Activated CD8-positive, alpha-beta T cell treated with anti-CD3 and anti-CD28 coated beads for 36 hours (primary cell): ENCODE measurements at regions not wholly inside any gene's neighbourhood (a gene's known extent, or its start where the extent isn't known, plus 50 kb on each side); places are given as distances from the start of the nearest gene placed in this dataset.

Experiments
- ATAC-seq: fragments of 200-7000 bp; cut with Tn5 transposase; one replicate; pipeline ENCODE4 v1.10.0; 2021; ENCODE audit warnings: mild to moderate bottlenecking, moderate library complexity
- CTCF ChIA-PET: fragments of 350-600 bp; sonication (Branson Sonifier 250); formaldehyde crosslinking; loops from one replicate; lab custom pipeline; 2021; ENCODE audit warnings: antibody characterized with exemption; lab: Charles Lee
- POLR2A ChIA-PET: fragments of 350-600 bp; sonication (Branson Sonifier 250); formaldehyde crosslinking; loops from one replicate; lab custom pipeline; 2021; ENCODE audit warnings: antibody characterized with exemption; lab: Charles Lee
- DNase-seq: peaks from one replicate; pipeline ENCODE4 v3.0.0-alpha.2; 2020
- H3K27ac Mint-ChIP-seq: one replicate; pipeline ENCODE4 v1.8.0; 2021; ENCODE audit warnings: mild to moderate bottlenecking, mixed read lengths
- H3K27me3 Mint-ChIP-seq: one replicate; pipeline ENCODE4 v1.8.0; 2021; ENCODE audit warnings: mixed read lengths
- H3K36me3 Mint-ChIP-seq: one replicate; pipeline ENCODE4 v1.8.0; 2021; ENCODE audit warnings: low read depth, mixed read lengths
- H3K4me1 Mint-ChIP-seq: one replicate; pipeline ENCODE4 v1.8.0; 2021; ENCODE audit warnings: low read depth, mixed read lengths
- H3K4me3 Mint-ChIP-seq: one replicate; pipeline ENCODE4 v1.8.0; 2021; ENCODE audit warnings: mild to moderate bottlenecking, moderate library complexity, mixed read lengths
- H3K9me3 Mint-ChIP-seq: one replicate; pipeline ENCODE4 v1.8.0; 2021; ENCODE audit warnings: mixed read lengths
- CTCF ChIP-seq: fragments of 200-600 bp; IDR thresholded peaks from one replicate; pipeline ENCODE4 v1.8.0; 2022; ENCODE audit warnings: antibody characterized with exemption, mild to moderate bottlenecking
- intact Hi-C: fragments of 100-400 bp; cut with micrococcal nuclease; formaldehyde crosslinking; loops from one replicate; pipeline ENCODE4 v1.10.0; 2022

GRCh38 chr2:121858847-121859246 lies 103.4 kb downstream of the TSN start:
- TF ChIP-seq CTCF, result no peak
- H3K9me3 Mint-ChIP-seq, result peaks cover 1% of the 10 kb centered on the region
- POLR2A ChIA-PET, result no interaction called here
- H3K36me3 Mint-ChIP-seq, result no peaks in the 10 kb centered on the region
- DNase-seq, result no peak
- intact Hi-C loops, result no loop called here
- CTCF ChIA-PET, result no interaction called here
- H3K4me1 Mint-ChIP-seq, result no peaks in the 10 kb centered on the region
- no peak overlapping the region for H3K27ac Mint-ChIP-seq
- no peak for ATAC-seq
- H3K27me3 Mint-ChIP-seq, result peaks cover 17% of the 10 kb centered on the region
- H3K4me3 Mint-ChIP-seq, result no peak overlapping the region

DNA sequence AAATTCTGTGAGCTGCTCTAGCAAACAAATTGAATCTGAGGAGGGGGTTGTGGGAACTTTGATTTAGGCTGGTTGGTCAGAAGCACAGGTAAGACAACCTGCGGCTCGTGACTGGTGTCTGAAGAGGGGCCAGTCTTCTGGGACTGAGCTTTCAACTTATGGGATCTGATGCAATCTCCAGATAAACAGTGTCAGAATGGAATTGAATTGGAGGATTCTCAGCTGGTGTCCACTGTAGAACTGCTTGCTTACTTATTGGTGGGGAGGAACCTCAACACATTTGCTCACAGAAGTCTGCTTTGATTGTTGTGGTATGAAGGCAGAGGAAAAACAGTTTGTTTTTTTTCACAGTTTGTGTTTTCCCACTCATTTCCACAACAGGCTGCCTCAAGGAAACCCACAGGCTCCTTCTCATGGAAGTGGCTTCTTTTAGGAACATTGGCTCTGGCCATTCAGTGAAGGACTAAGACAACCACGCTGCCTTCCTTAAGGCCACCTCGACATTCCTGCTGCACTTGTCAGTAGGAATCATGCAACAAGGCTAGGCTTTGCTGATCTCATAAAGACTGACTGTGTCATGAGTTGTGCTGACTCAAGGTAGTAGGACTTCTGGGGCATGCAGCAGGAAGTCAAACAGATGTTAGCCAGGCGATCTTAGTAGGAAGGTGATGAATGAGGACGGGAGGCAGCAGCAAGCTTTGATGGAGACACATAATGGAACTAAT lies 104.7 kb downstream of the TSN start:
- Mint-ChIP-seq H3K4me1 (no peaks in the 10 kb centered on the region), H3K4me3 (no peak overlapping the region), H3K9me3 (peaks cover 1% of the 10 kb centered on the region), H3K27ac (no peak overlapping the region), H3K27me3 (peaks cover 16% of the 10 kb centered on the region), H3K36me3 (no peaks in the 10 kb centered on the region)
- ChIA-PET CTCF (no interaction called here), POLR2A (no interaction called here)
- DNase-seq (no peak), ATAC-seq (no peak)
- no peak for TF ChIP-seq CTCF
- intact Hi-C loops, result no loop called here

DNA sequence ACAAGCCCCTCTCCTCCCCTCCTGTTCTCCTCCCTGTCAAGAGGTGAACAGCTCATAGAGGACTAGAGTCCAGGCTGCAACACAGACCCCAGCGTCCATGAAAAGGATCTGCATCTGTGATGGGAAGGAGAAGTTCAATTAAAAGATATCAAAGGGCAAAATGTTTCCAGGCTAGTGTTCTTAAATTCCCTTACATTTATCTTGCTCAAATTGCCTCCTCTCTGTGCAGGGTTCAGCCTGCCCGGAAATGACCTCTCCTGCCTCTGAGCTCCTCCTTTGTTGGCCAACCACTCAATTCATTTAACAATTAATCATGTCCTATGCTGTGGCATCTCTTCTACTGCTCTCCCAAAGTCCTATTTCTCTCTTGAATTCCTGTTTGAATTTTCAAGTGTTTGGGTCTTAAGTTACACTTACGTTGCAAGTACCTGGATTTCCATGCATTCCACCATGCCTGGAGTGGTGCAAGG lies 105.3 kb downstream of the TSN start:
- ATAC-seq (no peak), DNase-seq (no peak)
- Mint-ChIP-seq H3K4me3 (no peak overlapping the region), H3K27ac (no peak overlapping the region), H3K9me3 (peaks cover 1% of the 10 kb centered on the region), H3K4me1 (no peaks in the 10 kb centered on the region), H3K27me3 (peaks cover 13% of the 10 kb centered on the region), H3K36me3 (no peaks in the 10 kb centered on the region)
- ChIA-PET CTCF (no interaction called here), POLR2A (no interaction called here)
- intact Hi-C loops, result no loop called here
- no peak for TF ChIP-seq CTCF

DNA sequence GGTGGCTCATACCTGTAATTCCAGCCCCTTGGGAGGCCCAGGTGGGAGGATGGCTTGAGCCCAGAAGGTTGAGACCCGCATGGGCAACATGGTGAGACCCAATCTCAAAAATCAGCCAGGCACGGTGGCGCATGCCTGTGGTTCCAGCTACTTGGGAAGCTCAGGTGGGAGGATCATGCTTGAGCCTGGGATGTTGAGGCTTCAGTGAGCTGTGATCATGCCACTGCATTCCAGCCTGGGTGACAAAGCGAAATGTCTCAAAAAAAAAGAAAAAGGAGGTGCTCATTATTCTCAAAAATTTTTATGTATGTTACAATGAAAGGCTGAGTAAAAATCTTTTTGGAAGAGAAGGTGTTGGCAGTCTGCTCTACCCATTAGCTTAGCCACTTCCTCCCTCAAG lies 106.8 kb downstream of the TSN start:
- peaks cover 1% of the 10 kb centered on the region for H3K9me3 Mint-ChIP-seq
- ATAC-seq (no peak), DNase-seq (no peak)
- H3K4me3 Mint-ChIP-seq, result no peak overlapping the region
- no peak overlapping the region for H3K27ac Mint-ChIP-seq
- CTCF ChIA-PET, result no interaction called here
- H3K36me3 Mint-ChIP-seq, result no peaks in the 10 kb centered on the region
- POLR2A ChIA-PET, result no interaction called here
- intact Hi-C loops, result no loop called here
- H3K4me1 Mint-ChIP-seq, result no peaks in the 10 kb centered on the region
- H3K27me3 Mint-ChIP-seq, result peaks cover 13% of the 10 kb centered on the region
- no peak for TF ChIP-seq CTCF

- Mint-ChIP-seq H3K36me3 (no peaks in the 10 kb centered on the region), H3K4me3 (no peak overlapping the region), H3K4me1 (no peaks in the 10 kb centered on the region), H3K27ac (no peak overlapping the region), H3K9me3 (peaks cover 1% of the 10 kb centered on the region), H3K27me3 (peaks cover 6% of the 10 kb centered on the region)
- intact Hi-C loops, result no loop called here
- DNase-seq, result no peak
- ChIA-PET CTCF (no interaction called here), POLR2A (no interaction called here)
- no peak for TF ChIP-seq CTCF
- ATAC-seq, result no peak
Measured at GRCh38 chr2:121865914-121866313, 110.5 kb downstream of the TSN start.
